Stimulated activated CD4-positive, alpha-beta T cell treated with anti-CD3 and anti-CD28 coated beads, Interleukin-1b, Interleukin-23, amount 100 ng/mL, for 48 hours (primary cell): ENCODE measurements at regions not wholly inside any gene's neighbourhood (a gene's known extent, or its start where the extent isn't known, plus 50 kb on each side); places are given as distances from the start of the nearest gene placed in this dataset.
"Not testable (repeated sequence)": the region's sequence is repeated elsewhere in the genome, so short reads cannot be mapped to it uniquely, and the experiment has no call there.

Experiments used
- DNase-seq: peaks from one replicate; pipeline ENCODE4 v3.0.0-alpha.2; 2020

GRCh38 chr4:116272336-116272735 is 813.0 kb downstream of the TRAM1L1 start:
- DNase-seq: no peak

DNA sequence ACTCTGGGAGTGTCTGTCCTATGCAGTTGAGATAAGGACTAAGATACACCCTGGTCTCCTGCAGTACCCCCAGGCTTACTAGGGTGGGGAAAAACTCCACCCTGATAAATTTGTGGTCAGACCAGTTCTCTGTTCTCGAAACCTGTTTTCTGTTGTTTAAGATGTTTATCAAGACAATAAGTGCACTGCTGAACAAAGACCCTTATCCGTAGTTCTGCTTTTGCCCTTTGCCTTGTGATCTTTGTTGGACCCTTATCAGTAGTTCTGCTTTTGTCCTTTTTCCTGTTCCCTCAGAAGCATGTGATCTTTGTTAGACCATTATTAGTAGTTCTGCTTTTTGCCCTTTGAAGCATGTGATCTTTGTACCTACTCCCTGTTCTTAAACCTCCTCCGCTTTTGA is 824.4 kb downstream of the TRAM1L1 start:
- DNase-seq: not testable (repeated sequence)

DNA sequence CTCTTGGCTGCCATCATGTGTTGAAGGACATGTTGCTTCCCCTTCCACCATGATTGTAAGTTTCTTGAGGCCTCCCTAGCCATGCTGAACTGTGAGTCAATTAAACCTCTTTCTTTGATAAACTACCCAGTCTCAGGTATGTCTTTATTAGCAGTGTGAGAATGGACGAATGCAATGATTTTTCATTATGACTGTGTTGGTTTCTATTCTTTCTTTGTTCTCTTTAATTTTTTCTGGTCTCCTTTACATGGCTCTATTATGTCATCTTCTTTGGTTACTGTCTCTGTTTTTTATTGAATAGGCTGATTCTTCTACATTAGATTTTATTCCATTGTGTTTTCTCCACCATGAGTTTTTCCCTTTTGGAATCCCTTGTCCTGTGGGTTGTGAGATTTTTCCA is 840.6 kb downstream of the TRAM1L1 start:
- no peak for DNase-seq

- DNase-seq: no peak
Measured at GRCh38 chr4:116243431-116243830, 841.9 kb downstream of the TRAM1L1 start.

DNA sequence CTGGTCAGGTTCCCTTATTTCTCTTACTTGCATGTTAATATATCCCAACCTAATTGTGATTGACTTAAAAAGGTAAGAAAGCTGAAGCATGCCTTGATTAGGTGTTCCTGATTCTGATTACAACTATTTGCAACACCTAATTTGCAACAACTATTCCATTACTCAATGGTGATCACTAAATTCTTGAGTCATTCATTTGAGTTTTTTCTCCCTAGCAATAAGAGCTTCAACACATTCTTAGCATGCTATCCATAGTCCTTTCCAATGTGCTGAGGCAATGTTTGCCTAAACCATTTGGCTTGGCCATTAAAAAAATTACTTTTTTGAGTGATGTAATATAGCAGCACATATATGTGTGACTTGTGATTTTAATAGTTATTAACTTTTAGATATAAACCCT is 851.4 kb downstream of the TRAM1L1 start:
- no peak for DNase-seq

- DNase-seq: not testable (repeated sequence)
Measured at GRCh38 chr4:116231999-116232398, 853.4 kb downstream of the TRAM1L1 start.

GRCh38 chr4:116229420-116229819 is 856.0 kb downstream of the TRAM1L1 start:
- DNase-seq: no peak

DNA sequence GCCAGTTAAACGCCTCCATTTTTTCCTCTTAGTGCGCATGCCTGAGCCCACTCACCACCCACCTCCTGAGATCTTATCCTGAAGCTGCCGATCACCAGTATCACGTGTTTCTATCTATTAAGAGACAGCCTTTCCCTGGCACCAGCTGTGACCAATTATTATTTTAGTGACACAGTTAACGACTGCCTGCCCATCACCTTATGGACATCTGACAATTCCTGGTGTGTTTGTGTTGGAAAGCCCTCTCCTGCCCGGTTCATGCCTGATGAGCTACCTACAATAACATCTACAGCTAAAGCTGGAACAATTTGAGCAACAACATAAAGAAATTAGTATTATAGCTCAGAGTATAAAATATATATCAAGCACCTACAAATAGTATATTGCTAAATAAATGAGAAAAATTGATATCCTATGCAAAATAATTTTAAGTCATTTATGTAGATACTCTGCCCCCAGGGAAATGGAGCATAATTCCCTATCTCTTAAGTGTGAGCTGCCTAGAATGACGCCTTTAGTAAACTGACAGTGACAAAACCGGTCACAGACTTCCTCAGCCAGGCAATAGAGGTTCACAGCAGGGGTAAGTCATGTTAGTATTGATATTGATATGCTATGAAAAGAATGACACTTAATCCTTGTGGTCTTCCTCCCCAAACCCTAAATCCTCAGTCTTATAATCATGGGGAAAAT is 862.2 kb downstream of the TRAM1L1 start:
- no peak for DNase-seq

DNA sequence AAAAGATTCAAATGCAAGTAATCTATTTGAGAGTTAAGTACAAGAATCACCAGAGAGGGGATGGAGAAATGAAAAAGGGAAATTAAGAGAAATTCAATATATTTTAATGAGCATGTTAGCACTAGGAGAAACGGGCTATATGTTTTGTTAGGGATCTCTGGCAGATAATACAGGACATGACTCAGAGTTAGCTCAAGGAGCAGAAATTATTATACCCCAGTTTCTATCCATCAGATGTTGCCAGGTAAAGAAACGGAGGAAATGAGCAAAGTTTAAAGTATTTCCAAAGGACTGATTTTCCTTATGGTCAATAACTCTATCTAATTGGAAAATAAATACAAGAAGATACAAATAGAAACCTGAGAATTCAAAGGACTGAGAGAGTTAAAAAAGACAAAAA is 867.6 kb downstream of the TRAM1L1 start:
- no peak for DNase-seq

DNA sequence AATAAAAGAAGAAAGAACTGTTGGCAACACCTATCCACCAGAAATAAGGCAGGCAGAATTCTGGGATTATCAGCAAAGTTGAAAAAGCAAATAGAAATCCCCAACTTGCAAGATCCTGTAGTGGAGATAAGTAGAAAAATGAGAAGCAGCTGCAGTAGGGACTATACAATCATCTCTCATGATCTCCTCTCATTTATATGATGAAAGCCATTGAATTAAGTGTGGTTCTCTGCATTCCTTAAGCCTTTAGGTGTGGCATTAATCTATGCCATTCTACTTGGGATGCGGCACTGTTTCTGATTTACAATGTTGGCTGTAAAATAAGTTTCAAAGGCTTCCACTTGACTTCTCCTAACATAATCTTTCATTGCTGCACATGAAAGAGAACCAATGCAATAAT is 869.8 kb downstream of the TRAM1L1 start:
- no peak for DNase-seq

DNA sequence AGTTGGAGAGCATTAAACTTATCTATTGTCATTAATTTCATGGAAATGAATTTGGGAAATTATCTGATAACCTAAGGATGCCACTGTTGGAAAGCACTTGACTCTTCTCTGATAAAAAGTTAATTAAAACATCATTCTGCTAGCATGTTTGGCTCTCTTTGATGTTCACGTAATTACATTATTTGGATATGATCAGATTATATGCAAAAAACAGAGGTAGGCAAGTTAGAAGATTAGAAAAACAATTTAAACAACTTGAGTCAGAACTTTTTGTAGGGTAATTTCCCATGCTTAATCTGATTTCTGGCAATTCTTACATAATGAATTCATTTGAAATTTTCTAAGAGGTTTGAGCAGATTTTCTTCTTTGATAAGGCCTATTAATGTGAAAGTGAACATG is 882.9 kb downstream of the TRAM1L1 start:
- no peak for DNase-seq

GRCh38 chr4:116197317-116197809 is 888.0 kb downstream of the TRAM1L1 start:
- no peak for DNase-seq

GRCh38 chr4:116183241-116183640 is 902.1 kb downstream of the TRAM1L1 start:
- no peak for DNase-seq

GRCh38 chr4:116180157-116180601 is 905.2 kb downstream of the TRAM1L1 start:
- no peak for DNase-seq

GRCh38 chr4:116151371-116151770 is 934.0 kb downstream of the TRAM1L1 start:
- not testable (repeated sequence) for DNase-seq

DNA sequence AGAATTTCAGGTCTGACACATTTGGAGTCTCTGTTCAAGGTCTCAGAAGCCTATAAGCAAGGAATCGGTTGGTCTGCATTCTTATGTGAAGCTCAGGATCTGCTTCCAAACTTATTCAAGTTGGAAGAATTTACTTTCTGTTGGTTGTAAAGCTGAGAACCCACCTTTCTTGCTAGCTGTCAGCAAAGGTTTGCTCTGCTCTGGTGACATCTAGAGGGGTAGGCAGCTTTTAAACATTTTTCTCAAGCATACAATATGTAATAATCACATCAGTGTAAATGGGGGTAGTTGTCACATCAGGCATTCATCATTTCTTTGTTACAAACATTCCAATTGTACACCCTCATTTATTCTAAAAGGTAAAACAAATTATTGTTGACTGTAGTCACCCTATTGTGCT is 935.2 kb downstream of the TRAM1L1 start:
- no peak for DNase-seq

GRCh38 chr4:116143198-116143597 is 942.2 kb downstream of the TRAM1L1 start:
- DNase-seq: no peak

DNA sequence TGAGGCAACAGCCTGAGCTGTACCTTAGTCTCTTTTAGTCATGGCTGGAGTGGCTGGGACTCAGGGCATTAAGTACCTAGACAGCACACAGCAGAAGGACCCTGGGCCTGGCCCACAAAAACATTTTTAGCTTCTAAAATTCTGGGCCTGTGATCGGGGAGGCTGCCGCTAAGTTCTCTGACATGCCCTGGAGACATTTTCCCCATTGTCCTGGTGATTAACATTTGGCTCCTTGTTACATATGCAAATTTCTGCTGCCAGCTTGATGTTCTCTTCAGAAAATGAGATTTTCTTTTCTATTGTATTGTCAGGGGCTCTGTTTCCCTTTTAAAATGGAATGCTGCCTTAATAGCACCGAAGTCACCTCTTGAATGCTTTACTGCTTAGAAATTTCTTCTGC is 952.4 kb downstream of the TRAM1L1 start:
- DNase-seq: no peak

DNA sequence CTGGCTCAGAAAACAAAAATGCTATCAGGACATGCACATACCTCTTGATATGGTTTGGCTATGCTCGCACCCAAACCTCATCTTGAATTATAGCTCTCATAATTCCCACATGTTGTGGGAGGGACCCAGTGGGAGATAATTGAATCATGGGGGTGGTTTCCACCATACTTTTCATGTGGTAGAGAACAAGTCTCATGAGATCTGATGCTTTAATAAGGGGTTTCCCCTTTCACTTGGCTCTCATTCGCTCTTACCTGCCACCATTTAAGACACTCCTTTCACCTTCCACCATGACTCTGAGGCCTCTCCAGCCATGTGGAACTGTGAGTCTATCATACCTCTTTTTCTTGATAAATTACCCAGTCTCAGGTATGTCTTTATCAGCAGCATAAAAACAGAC is 958.6 kb downstream of the TRAM1L1 start:
- no peak for DNase-seq

- no peak for DNase-seq
Measured at GRCh38 chr4:116122124-116122523, 963.3 kb downstream of the TRAM1L1 start.

GRCh38 chr4:116118221-116118620 is 967.2 kb downstream of the TRAM1L1 start:
- no peak for DNase-seq

- DNase-seq: not testable (repeated sequence)
Measured at GRCh38 chr4:116112861-116113260, 972.5 kb downstream of the TRAM1L1 start.

DNA sequence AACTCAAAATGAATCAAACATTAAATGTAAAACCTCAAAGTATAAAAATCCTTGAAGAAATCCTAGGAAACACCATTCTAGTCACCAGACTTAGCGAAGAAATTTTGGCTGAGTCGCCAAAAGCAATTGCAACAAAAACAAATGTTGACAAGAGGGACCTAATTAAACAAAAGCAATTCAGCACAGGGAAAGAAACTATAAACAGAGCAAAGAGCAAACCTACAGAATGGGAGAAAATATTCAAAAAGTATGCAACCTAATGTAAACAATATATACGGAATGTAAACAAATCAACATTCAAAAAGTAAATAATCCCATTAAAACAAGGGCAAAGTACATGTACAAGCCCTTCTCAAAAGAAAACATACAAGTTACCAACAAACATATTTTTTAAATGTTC is 974.7 kb downstream of the TRAM1L1 start:
- DNase-seq: no peak

GRCh38 chr4:116108606-116109005 is 976.8 kb downstream of the TRAM1L1 start:
- DNase-seq: no peak

GRCh38 chr4:116101321-116101720 is 984.1 kb downstream of the TRAM1L1 start:
- DNase-seq: no peak
